ENCODE measurements at regions not wholly inside any gene's neighbourhood (a gene's known extent, or its start where the extent isn't known, plus 50 kb on each side); places are given as distances from the start of the nearest gene placed in this dataset.

DNA sequence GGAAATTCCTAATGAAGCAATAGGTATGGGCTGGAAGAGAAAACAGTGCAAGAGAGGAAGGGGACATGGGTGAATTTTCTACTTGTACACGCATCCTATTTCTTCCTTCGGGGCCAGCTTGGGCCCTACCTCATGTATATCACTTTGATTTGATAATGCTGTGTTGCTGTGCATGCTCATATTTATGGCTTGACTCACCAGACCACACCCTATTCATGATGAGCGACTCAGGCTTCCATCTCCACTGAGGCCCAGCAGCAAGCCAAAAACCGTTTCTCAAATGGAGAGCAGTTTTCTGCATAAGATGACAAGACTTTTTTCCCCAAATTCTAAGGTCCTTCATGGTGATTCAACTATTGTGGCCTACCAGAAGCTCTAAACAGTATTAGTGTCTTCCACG lies 2039.1 kb upstream of the CDH9 start:
- peaks cover 9% of the 10 kb centered on the region for H3K9me3 ChIP-seq (ENCODE audit: control insufficient read depth, insufficient read depth, low read length)
- POLR2A ChIA-PET, result no interaction called here
- CTCF ChIA-PET, result no interaction called here
- TF ChIP-seq, protein P1, sequence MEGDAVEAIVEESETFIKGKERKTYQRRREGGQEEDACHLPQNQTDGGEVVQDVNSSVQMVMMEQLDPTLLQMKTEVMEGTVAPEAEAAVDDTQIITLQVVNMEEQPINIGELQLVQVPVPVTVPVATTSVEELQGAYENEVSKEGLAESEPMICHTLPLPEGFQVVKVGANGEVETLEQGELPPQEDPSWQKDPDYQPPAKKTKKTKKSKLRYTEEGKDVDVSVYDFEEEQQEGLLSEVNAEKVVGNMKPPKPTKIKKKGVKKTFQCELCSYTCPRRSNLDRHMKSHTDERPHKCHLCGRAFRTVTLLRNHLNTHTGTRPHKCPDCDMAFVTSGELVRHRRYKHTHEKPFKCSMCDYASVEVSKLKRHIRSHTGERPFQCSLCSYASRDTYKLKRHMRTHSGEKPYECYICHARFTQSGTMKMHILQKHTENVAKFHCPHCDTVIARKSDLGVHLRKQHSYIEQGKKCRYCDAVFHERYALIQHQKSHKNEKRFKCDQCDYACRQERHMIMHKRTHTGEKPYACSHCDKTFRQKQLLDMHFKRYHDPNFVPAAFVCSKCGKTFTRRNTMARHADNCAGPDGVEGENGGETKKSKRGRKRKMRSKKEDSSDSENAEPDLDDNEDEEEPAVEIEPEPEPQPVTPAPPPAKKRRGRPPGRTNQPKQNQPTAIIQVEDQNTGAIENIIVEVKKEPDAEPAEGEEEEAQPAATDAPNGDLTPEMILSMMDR (IDR thresholded peaks at IDR 0.05; ENCODE audit: low read depth, low read length), result no peak
- H3K4me3 ChIP-seq (ENCODE audit: low read depth, low read length), result no peak overlapping the region
- no peak overlapping the region for H3K27ac ChIP-seq (ENCODE audit: low read depth, low read length)
- H3K27me3 ChIP-seq (ENCODE audit: control insufficient read depth, insufficient read depth, low read length), result no peaks in the 10 kb centered on the region
- DNase-seq (ENCODE audit: low read depth, low spot score), result no peak

DNA sequence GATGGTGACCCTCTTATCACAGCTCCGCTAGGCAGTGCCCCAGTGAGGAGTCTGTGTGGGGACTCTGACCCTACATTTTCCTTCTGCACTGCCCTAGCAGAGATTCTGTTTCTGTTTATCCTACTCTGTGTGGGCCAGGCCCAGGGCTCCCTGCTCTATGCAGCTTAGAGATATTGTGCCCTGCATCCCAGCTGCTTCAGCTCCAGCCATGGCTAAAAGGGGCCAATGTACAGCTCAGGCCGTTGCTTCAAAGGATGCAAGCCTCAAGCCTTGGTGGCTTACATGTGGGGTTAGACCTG lies 2030.7 kb upstream of the CDH9 start:
- TF ChIP-seq, protein P1 (IDR thresholded peaks at IDR 0.05; ENCODE audit: low read depth, low read length), result no peak
- Histone ChIP-seq H3K9me3 (ENCODE audit: control insufficient read depth, insufficient read depth, low read length) (peaks cover 6% of the 10 kb centered on the region; the same call in 1 of the 2 replicates), H3K27ac (ENCODE audit: low read depth, low read length) (no peak overlapping the region), H3K27me3 (ENCODE audit: control insufficient read depth, insufficient read depth, low read length) (no peaks in the 10 kb centered on the region), H3K4me3 (ENCODE audit: low read depth, low read length) (no peak overlapping the region)
- ChIA-PET POLR2A (no interaction called here), CTCF (no interaction called here)
- no peak for DNase-seq (ENCODE audit: low read depth, low spot score)

DNA sequence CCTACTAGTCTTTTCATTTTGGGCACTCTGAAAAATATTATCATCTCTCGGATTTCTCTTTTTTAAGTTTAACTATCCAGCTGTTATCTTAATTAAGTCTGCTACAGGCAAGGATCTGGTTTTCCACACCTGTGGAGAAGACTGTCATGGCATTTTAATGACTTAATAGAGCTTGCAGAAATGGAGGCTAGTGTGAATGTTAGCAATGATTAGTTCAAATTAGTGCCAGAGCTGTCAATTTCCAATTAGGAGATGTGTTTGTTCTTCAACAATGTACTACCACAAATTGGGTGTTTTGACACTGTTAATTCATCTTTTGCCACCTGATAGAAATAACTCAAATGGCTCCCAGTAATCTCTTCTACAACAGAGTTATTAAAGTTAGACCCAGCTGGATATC lies 2023.0 kb upstream of the CDH9 start:
- POLR2A ChIA-PET, result no interaction called here
- TF ChIP-seq, protein P1 (IDR thresholded peaks at IDR 0.05; ENCODE audit: low read depth, low read length), result no peak

DNA sequence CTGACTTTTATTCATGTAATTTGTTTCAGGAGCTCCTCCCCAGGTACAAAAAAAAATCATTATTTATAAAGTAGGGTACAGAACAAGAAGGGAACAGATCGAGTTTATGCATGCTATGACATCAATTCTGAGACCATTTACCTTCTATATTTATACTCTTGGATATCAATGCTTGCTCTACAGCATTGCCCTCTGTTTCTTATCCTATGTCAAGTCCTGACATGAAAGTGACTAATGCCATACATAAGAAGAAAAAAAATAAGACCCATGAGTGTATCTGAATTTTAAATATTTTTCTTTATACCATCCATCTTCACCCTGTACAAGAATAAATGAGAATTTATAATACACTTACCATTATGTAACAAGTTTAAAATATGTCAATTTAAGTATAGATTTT lies 2016.3 kb upstream of the CDH9 start:
- DNase-seq (ENCODE audit: low read depth, low spot score), result no peak
- ChIA-PET CTCF (no interaction called here), POLR2A (no interaction called here)
- no peaks in the 10 kb centered on the region for H3K27me3 ChIP-seq (ENCODE audit: control insufficient read depth, insufficient read depth, low read length)
- TF ChIP-seq, protein P1 (IDR thresholded peaks at IDR 0.05; ENCODE audit: low read depth, low read length), result no peak
- no peaks in the 10 kb centered on the region for H3K9me3 ChIP-seq (ENCODE audit: control insufficient read depth, insufficient read depth, low read length)
- no peak overlapping the region for H3K27ac ChIP-seq (ENCODE audit: low read depth, low read length)
- H3K4me3 ChIP-seq (ENCODE audit: low read depth, low read length), result no peak overlapping the region

More for the DNA sequence above, 2023.0 kb upstream of the CDH9 start:
- Histone ChIP-seq H3K9me3 (ENCODE audit: control insufficient read depth, insufficient read depth, low read length) (peaks cover 5% of the 10 kb centered on the region; the same call in 1 of the 2 replicates), H3K27ac (ENCODE audit: low read depth, low read length) (no peak overlapping the region), H3K4me3 (ENCODE audit: low read depth, low read length) (no peak overlapping the region), H3K27me3 (ENCODE audit: control insufficient read depth, insufficient read depth, low read length) (no peaks in the 10 kb centered on the region)
- CTCF ChIA-PET, result no interaction called here
- DNase-seq (ENCODE audit: low read depth, low spot score), result no peak

DNA sequence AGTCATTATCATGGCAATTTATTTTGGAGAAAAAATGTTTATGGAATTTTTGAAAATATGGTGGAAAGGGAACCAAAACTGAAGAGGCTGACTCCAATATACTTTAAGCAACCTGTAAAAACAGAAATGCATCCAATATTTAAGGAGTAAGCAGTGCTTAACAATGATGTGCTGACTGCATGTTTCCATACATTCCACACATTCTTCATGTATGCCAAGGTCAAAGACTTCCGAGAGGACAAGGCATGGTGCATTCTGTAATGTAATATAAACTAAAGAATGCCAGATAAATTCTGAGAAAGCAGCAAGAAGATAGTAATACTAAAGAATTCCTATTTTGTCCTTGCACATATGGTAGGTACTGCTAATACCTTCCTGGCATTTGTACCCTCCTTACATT lies 2015.9 kb upstream of the CDH9 start:
- ChIA-PET CTCF (no interaction called here), POLR2A (no interaction called here)
- Histone ChIP-seq H3K4me3 (ENCODE audit: low read depth, low read length) (no peak overlapping the region), H3K9me3 (ENCODE audit: control insufficient read depth, insufficient read depth, low read length) (no peaks in the 10 kb centered on the region), H3K27ac (ENCODE audit: low read depth, low read length) (no peak overlapping the region), H3K27me3 (ENCODE audit: control insufficient read depth, insufficient read depth, low read length) (no peaks in the 10 kb centered on the region)
- TF ChIP-seq, protein P1 (IDR thresholded peaks at IDR 0.05; ENCODE audit: low read depth, low read length), result no peak
- no peak for DNase-seq (ENCODE audit: low read depth, low spot score)
